Uterus (tissue), 3 donors: ENCODE measurements at regions not wholly inside any gene's neighbourhood (a gene's known extent, or its start where the extent isn't known, plus 50 kb on each side); places are given as distances from the start of the nearest gene placed in this dataset.

Experiments used
- DNase-seq, 2 donors: peaks; one replicate each; pipeline ENCODE4 v3.0.0-alpha.2; 2019 to 2020
- H3K27ac ChIP-seq, 2 donors: fragments of 200-600 bp; sonication (generic); 1 replicate in 1 of 2; 2 replicates in 1 of 2; pipeline ENCODE4 v1.5.1; 2016 to 2018
- H3K27me3 ChIP-seq, 2 donors: fragments of 200-600 bp; sonication (generic); one replicate each; pipeline ENCODE4 v1.5.1; 2018 to 2019; ENCODE audit warnings: control low read depth in 1 of 2
- H3K36me3 ChIP-seq, 2 donors: fragments of 200-600 bp; sonication (generic); one replicate each; pipeline ENCODE4 v1.5.1; 2019; ENCODE audit warnings: control low read depth in 1 of 2
- H3K4me1 ChIP-seq, 2 donors: fragments of 200-600 bp; sonication (generic); one replicate each; pipeline ENCODE4 v1.5.1; 2018 to 2019; ENCODE audit warnings: control low read depth in 1 of 2
- H3K4me3 ChIP-seq, 2 donors: fragments of 200-600 bp; sonication (generic); 1 replicate in 1 of 2; 2 replicates in 1 of 2; pipeline ENCODE4 v1.5.1; 2018 to 2019; ENCODE audit warnings: mild to moderate bottlenecking in 1 of 2
- H3K9me3 ChIP-seq, 2 donors: fragments of 200-600 bp; sonication (generic); one replicate each; pipeline ENCODE4 v1.5.1; 2019; ENCODE audit warnings: control low read depth in 1 of 2
- CTCF ChIP-seq, 4 experiments: fragments of 200-600 bp in 2 of 4; fragments of 450-650 bp in 2 of 4; sonication (generic) in 2 of 4; IDR thresholded peaks; one replicate each; pipeline ENCODE4 v1.5.1; 2016 to 2019; ENCODE audit warnings: antibody characterized with exemption in 4 of 4, mild to moderate bottlenecking in 2 of 4, moderate library complexity in 1 of 4
- POLR2A ChIP-seq, 2 donors: fragments of 450-650 bp; IDR thresholded peaks; one replicate each; pipeline ENCODE4 v1.6.1; 2016; ENCODE audit warnings: antibody characterized with exemption in 2 of 2, mild to moderate bottlenecking in 1 of 2, moderate library complexity in 1 of 2
- intact Hi-C: fragments of 100-400 bp; cut with DNase I; formaldehyde crosslinking; loops from one replicate; pipeline ENCODE4 v1.15.1; 2023; ENCODE audit warnings: low total_unique reads
- donor health status: DM: yes; HTN: yes; CAD: no.

DNA sequence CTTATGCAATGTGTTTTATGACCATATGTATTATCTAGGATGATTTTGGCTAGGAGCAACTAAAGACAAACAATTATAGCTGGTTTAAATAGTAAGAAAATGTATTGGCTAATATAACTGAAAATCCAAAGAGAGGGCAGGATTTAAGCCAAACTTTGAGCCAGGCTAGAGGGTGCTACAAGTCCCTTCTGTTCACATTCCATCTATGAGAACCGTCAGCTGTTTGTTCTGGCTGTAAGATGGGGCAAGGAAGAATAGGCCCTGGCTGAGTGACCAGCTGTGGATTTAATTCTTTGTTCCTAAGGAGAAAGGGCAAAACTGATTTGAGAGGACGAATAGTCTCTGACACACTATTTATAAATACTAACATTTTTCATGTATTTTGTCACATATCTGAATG, 79.2 kb upstream of the UGT8 start:
- Histone ChIP-seq H3K27me3 (no peaks in the 10 kb centered on the region), H3K27ac (no peak overlapping the region), H3K4me1 (no peaks in the 10 kb centered on the region), H3K9me3 (no peaks in the 10 kb centered on the region), H3K4me3 (no peak overlapping the region), H3K36me3 (no peaks in the 10 kb centered on the region)
- TF ChIP-seq CTCF (IDR thresholded peaks at IDR 0.05) (no peak), POLR2A (IDR thresholded peaks at IDR 0.05) (no peak)
- intact Hi-C loops = no loop called here
- no peak for DNase-seq

GRCh38 chr4:114527170-114527569, 71.4 kb upstream of the UGT8 start:
- Histone ChIP-seq H3K4me3 (no peak overlapping the region), H3K27me3 (peaks cover 0 to 1% of the 10 kb centered on the region in 2 donors), H3K9me3 (no peaks in the 10 kb centered on the region), H3K4me1 (no peaks in the 10 kb centered on the region), H3K27ac (no peak overlapping the region), H3K36me3 (no peaks in the 10 kb centered on the region)
- no peak for TF ChIP-seq POLR2A (IDR thresholded peaks at IDR 0.05)
- no peak for TF ChIP-seq CTCF (IDR thresholded peaks at IDR 0.05)
- intact Hi-C loops = no loop called here
- DNase-seq = no peak

- H3K27ac ChIP-seq = no peak overlapping the region
- no peak for DNase-seq
- intact Hi-C loops = no loop called here
Measured at GRCh38 chr4:114527637-114528036, 71.0 kb upstream of the UGT8 start.

DNA sequence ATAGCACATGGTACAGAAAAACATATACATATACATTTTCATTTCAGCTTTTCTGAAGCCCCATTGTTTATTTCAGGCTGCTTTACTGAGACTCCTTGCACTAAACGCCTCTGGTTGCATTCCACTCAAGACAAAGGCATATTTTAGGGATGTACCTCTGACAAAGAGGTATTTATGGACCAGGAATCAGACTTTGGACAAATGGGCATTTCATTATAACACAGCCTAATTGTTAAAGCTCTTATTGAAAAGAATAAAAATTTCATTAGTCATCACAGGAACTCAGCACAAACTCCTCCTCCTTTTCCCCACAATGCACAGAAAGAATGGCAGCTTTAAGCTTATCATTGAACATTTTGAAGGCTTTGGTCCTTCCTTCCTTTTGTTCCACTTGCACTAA, 62.9 kb upstream of the UGT8 start:
- no peak overlapping the region for H3K4me3 ChIP-seq
- H3K9me3 ChIP-seq = no peaks in the 10 kb centered on the region
- H3K4me1 ChIP-seq = no peaks in the 10 kb centered on the region
- peaks cover 0 to 4% of the 10 kb centered on the region in 2 donors for H3K27me3 ChIP-seq
- H3K36me3 ChIP-seq = no peaks in the 10 kb centered on the region
- intact Hi-C loops = no loop called here
- no peak for TF ChIP-seq POLR2A (IDR thresholded peaks at IDR 0.05)
- no peak for TF ChIP-seq CTCF (IDR thresholded peaks at IDR 0.05)
- no peak for DNase-seq
- H3K27ac ChIP-seq = no peak overlapping the region

More at GRCh38 chr4:114527637-114528036, 71.0 kb upstream of the UGT8 start:
- no peak for TF ChIP-seq POLR2A (IDR thresholded peaks at IDR 0.05)
- Histone ChIP-seq H3K4me3 (no peak overlapping the region), H3K27me3 (peaks cover 0 to 4% of the 10 kb centered on the region in 2 donors), H3K4me1 (no peaks in the 10 kb centered on the region), H3K36me3 (no peaks in the 10 kb centered on the region), H3K9me3 (no peaks in the 10 kb centered on the region)

DNA sequence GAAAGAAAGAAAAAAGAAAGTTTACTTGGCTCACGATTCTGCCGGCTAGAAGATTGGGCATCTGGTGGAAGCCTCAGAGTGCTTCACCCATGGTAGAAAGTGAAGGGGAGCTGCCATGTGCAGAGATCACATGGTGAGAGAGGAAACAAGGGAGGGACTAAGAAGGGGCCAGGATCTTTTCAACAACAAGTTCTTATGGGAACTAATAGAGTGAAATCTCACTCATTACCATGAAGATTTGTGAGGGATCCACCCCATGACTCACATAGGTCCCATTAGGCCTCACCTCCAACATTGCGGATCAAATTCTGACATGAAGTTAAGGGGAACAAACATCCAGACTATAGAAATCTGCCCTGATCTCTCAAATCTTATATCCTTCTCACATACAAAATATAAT, 61.3 kb upstream of the UGT8 start:
- DNase-seq = no peak
- intact Hi-C loops = no loop called here
- TF ChIP-seq CTCF (IDR thresholded peaks at IDR 0.05) = no peak
- TF ChIP-seq POLR2A (IDR thresholded peaks at IDR 0.05) = no peak
- H3K27ac ChIP-seq = no peak overlapping the region
- H3K4me1 ChIP-seq = no peaks in the 10 kb centered on the region
- no peaks in the 10 kb centered on the region for H3K36me3 ChIP-seq
- no peak overlapping the region for H3K4me3 ChIP-seq
- peaks cover 0 to under 1% of the 10 kb centered on the region in 2 donors for H3K27me3 ChIP-seq
- H3K9me3 ChIP-seq = no peaks in the 10 kb centered on the region

DNA sequence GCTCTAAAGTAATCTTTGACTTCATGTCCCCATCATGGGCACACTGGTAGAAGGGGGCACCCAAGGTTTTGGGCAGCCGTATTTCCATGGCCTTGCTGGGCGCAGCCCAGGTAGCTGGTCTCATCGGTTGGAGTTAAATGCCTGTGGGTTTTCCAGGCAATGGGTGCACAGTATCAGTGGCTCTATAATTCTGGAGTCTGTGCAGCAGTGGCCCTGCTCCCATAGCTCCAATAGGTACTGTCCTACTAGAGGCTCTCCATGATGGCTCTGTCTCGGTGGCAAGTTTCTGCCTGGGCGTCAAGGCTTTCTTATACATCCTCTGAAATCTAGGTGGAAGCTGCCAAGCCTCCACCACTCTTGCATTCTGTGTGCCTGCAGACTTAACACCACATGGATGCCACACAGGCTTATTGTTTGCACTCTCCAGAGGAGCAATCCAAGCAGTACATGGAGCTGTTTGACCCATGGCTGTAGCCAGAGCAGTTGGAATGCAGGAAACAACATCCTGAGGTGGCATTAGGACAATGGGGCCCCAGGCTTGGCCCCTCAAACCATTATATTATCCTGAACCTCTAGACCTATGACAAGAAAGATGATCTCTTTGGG, 60.5 kb upstream of the UGT8 start:
- intact Hi-C loops = no loop called here
- DNase-seq = no peak
- TF ChIP-seq POLR2A (IDR thresholded peaks at IDR 0.05) = no peak
- no peak for TF ChIP-seq CTCF (IDR thresholded peaks at IDR 0.05)
- no peak overlapping the region for H3K4me3 ChIP-seq
- no peaks in the 10 kb centered on the region for H3K36me3 ChIP-seq
- no peaks in the 10 kb centered on the region for H3K9me3 ChIP-seq
- H3K4me1 ChIP-seq = no peaks in the 10 kb centered on the region
- H3K27ac ChIP-seq = no peak overlapping the region
- no peaks in the 10 kb centered on the region for H3K27me3 ChIP-seq
